Anterior cingulate cortex (tissue), 58 donors: ENCODE measurements at regions not wholly inside any gene's neighbourhood (a gene's known extent, or its start where the extent isn't known, plus 50 kb on each side); places are given as distances from the start of the nearest gene placed in this dataset.
"Not testable (repeated sequence)": the region's sequence is repeated elsewhere in the genome, so short reads cannot be mapped to it uniquely, and the experiment has no call there.

ENCODE experiments used
- DNase-seq, 58 donors: peaks; one replicate each; lab custom pipeline; 2025; lab: John Stamatoyannopoulos, UW

- no peak for DNase-seq
Observed at GRCh38 chr2:67881816-67882215, 181.0 kb downstream of the C1D start.

- no peak for DNase-seq
Observed at GRCh38 chr2:67883316-67884087, 179.3 kb downstream of the C1D start.

GRCh38 chr2:67888351-67889005, 174.3 kb downstream of the C1D start:
- DNase-seq = no peak

- DNase-seq = no peak
Observed at GRCh38 chr2:67889056-67889455, 173.7 kb downstream of the C1D start.

- DNase-seq = no peak
Observed at GRCh38 chr2:67891642-67892041, 171.2 kb downstream of the C1D start.

- DNase-seq = no peak
Observed at GRCh38 chr2:67892339-67892846, 170.4 kb downstream of the C1D start.

- DNase-seq = no peak
Observed at GRCh38 chr2:67895227-67895941, 167.4 kb downstream of the C1D start.

- no peak for DNase-seq
Observed at GRCh38 chr2:67896076-67896475, 166.7 kb downstream of the C1D start.

- no peak for DNase-seq
Observed at GRCh38 chr2:67896476-67896875, 166.3 kb downstream of the C1D start.

GRCh38 chr2:67898595-67898994, 164.2 kb downstream of the C1D start:
- no peak for DNase-seq

GRCh38 chr2:67899187-67899586, 163.6 kb downstream of the C1D start:
- no peak for DNase-seq

- DNase-seq = no peak
Observed at GRCh38 chr2:67900826-67901225, 162.0 kb downstream of the C1D start.

- DNase-seq = no peak
Observed at GRCh38 chr2:67904566-67904965, 158.2 kb downstream of the C1D start.

GRCh38 chr2:67904966-67905365, 157.8 kb downstream of the C1D start:
- DNase-seq = no peak

GRCh38 chr2:67906547-67906946, 156.3 kb downstream of the C1D start:
- not testable (repeated sequence) for DNase-seq

- no peak for DNase-seq
Observed at GRCh38 chr2:67917332-67918054, 145.3 kb downstream of the C1D start.

- DNase-seq = no peak
Observed at GRCh38 chr2:67918471-67918870, 144.3 kb downstream of the C1D start.

GRCh38 chr2:67919490-67919889, 143.3 kb downstream of the C1D start:
- DNase-seq = no peak

- no peak for DNase-seq
Observed at GRCh38 chr2:67922080-67922785, 140.6 kb downstream of the C1D start.

GRCh38 chr2:67923696-67924095, 139.1 kb downstream of the C1D start:
- no peak for DNase-seq
